H1 (cell line): ENCODE measurements at regions not wholly inside any gene's neighbourhood (a gene's known extent, or its start where the extent isn't known, plus 50 kb on each side); places are given as distances from the start of the nearest gene placed in this dataset.

Source experiments
- CTCF ChIA-PET: fragments of 300-600 bp; sonication (Branson Sonifier 250); formaldehyde crosslinking; loops from one replicate; lab custom pipeline; 2021; ENCODE audit not compliant: partially characterized antibody; lab: Charles Lee
- POLR2A ChIA-PET: fragments of 300-600 bp; sonication (Branson Sonifier 250); formaldehyde crosslinking; loops from one replicate; lab custom pipeline; 2021; ENCODE audit warnings: inconsistent platforms; ENCODE audit not compliant: partially characterized antibody; lab: Charles Lee
- DNase-seq, 2 experiments: peaks; one replicate each; pipeline versions ENCODE4 v3.0.0 to v3.0.0-alpha.2; 2010 to 2022; ENCODE audit warnings: low spot score in 2 of 2, low read depth in 1 of 2, mixed read lengths in 1 of 2
- FAIRE-seq: peaks from 2 replicates; lab custom pipeline; 2011; peaks lifted over from hg19 to GRCh38; lab: Jason Lieb, UNC
- H2AFZ ChIP-seq: 2 replicates; pipeline ENCODE4 v1.8.1; 2012; ENCODE audit warnings: low read length, inconsistent platforms
- H2AK5ac ChIP-seq: 2 replicates; pipeline ENCODE4 v1.6.1; 2013; ENCODE audit warnings: low read depth, low read length
- H2BK120ac ChIP-seq: replicated peaks from 2 replicates; pipeline ENCODE3; 2013; ENCODE audit warnings: low read depth, low read length, inconsistent platforms
- H2BK12ac ChIP-seq: 2 replicates; pipeline ENCODE4 v1.6.1; 2013; ENCODE audit warnings: low read depth, low read length
- H2BK15ac ChIP-seq: 2 replicates; pipeline ENCODE4 v1.6.1; 2013; ENCODE audit warnings: low read length
- H2BK20ac ChIP-seq: 2 replicates; pipeline ENCODE4 v1.6.1; 2013; ENCODE audit warnings: low read length
- H2BK5ac ChIP-seq: 2 replicates; pipeline ENCODE4 v1.6.1; 2013; ENCODE audit warnings: low read depth, low read length
- H3K14ac ChIP-seq: 2 replicates; pipeline ENCODE4 v1.6.1; 2013; ENCODE audit warnings: inconsistent platforms; ENCODE audit not compliant: insufficient read length
- H3K18ac ChIP-seq: 2 replicates; pipeline ENCODE4 v1.6.1; 2013; ENCODE audit warnings: low read length; ENCODE audit errors: extremely low read depth
- H3K23ac ChIP-seq: 2 replicates; pipeline ENCODE4 v1.6.1; 2013; ENCODE audit warnings: inconsistent platforms; ENCODE audit not compliant: insufficient read length
- H3K23me2 ChIP-seq: 2 replicates; pipeline ENCODE4 v1.6.1; 2013; ENCODE audit warnings: low read depth, low read length
- H3K27ac ChIP-seq: 2 replicates; pipeline ENCODE4 v1.6.1; 2011; ENCODE audit warnings: low read depth, low read length, inconsistent platforms
- H3K27me3 ChIP-seq, 4 experiments: replicated peaks in 1 of 4; 1 replicate in 1 of 4; 2 replicates in 3 of 4; pipeline versions ENCODE4 v1.6.1 to v1.8.1; 2011 to 2013; ENCODE audit warnings: low read length in 3 of 4, mild to moderate bottlenecking in 3 of 4, inconsistent platforms in 2 of 4, mixed read lengths in 2 of 4, moderate library complexity in 1 of 4; ENCODE audit not compliant: control insufficient read depth in 3 of 4, insufficient read depth in 3 of 4; ENCODE audit errors: extremely low read depth in 1 of 4
- H3K36me3 ChIP-seq, 4 experiments: 2 replicates each; pipeline versions ENCODE4 v1.6.1 to v1.8.1; 2011 to 2013; ENCODE audit warnings: mild to moderate bottlenecking in 4 of 4, low read length in 3 of 4, moderate library complexity in 2 of 4, control low read depth in 1 of 4, inconsistent platforms in 1 of 4; ENCODE audit not compliant: insufficient read depth in 4 of 4, control insufficient read depth in 2 of 4
- H3K4ac ChIP-seq: replicated peaks from 2 replicates; pipeline ENCODE3; 2013; ENCODE audit warnings: low read length, low read depth, mixed read lengths, inconsistent platforms; ENCODE audit not compliant: insufficient read length
- H3K4me1 ChIP-seq, 4 experiments: replicated peaks in 1 of 4; 1 replicate in 1 of 4; 2 replicates in 3 of 4; pipeline versions ENCODE4 v1.6.1 to v1.8.1; 2011 to 2013; ENCODE audit warnings: low read length in 3 of 4, inconsistent platforms in 2 of 4, mixed read lengths in 1 of 4; ENCODE audit not compliant: insufficient read depth in 4 of 4, control insufficient read depth in 3 of 4
- H3K4me2 ChIP-seq, 2 experiments: 2 replicates each; pipeline versions ENCODE4 v1.6.1 to v1.8.1; 2011 to 2013; ENCODE audit warnings: low read depth in 2 of 2, low read length in 2 of 2, control low read depth in 1 of 2, inconsistent platforms in 1 of 2, mild to moderate bottlenecking in 1 of 2; ENCODE audit not compliant: insufficient read depth in 1 of 2
- H3K4me3 ChIP-seq, 4 experiments: fragments of 200-600, 300-600 bp in 1 of 4; sonication (generic), shearing (Covaris generic), sonication (Bioruptor Twin) in 1 of 4; 2 replicates each; pipeline versions ENCODE4 v1.5.1 to v1.8.1; 2011 to 2016; ENCODE audit warnings: low read length in 4 of 4, low read depth in 3 of 4, control low read depth in 2 of 4, inconsistent platforms in 2 of 4, mild to moderate bottlenecking in 2 of 4, mixed read lengths in 1 of 4, moderate library complexity in 1 of 4; ENCODE audit not compliant: insufficient read depth in 2 of 4; ENCODE audit errors: extremely low read depth in 1 of 4
- H3K56ac ChIP-seq: replicated peaks from 2 replicates; pipeline ENCODE3; 2013; ENCODE audit warnings: low read depth, mild to moderate bottlenecking, mixed read lengths, low read length, inconsistent platforms; ENCODE audit not compliant: insufficient read length
- H3K79me1 ChIP-seq: 2 replicates; pipeline ENCODE4 v1.6.1; 2013; ENCODE audit warnings: low read depth, low read length, control low read depth
- H3K79me2 ChIP-seq, 2 experiments: 2 replicates each; pipeline versions ENCODE4 v1.6.1 to v1.8.1; 2012 to 2013; ENCODE audit warnings: low read length in 2 of 2, mild to moderate bottlenecking in 2 of 2, inconsistent platforms in 1 of 2; ENCODE audit not compliant: insufficient read depth in 2 of 2, control insufficient read depth in 1 of 2
- H3K9ac ChIP-seq, 4 experiments: replicated peaks in 1 of 4; 1 replicate in 1 of 4; 2 replicates in 3 of 4; pipeline versions ENCODE4 v1.6.1 to v1.8.1; 2011 to 2013; ENCODE audit warnings: low read depth in 3 of 4, low read length in 3 of 4, control low read depth in 2 of 4, mild to moderate bottlenecking in 2 of 4, moderate library complexity in 2 of 4, inconsistent platforms in 1 of 4; ENCODE audit errors: extremely low read depth in 1 of 4
- H3K9me3 ChIP-seq, 2 experiments: 2 replicates each; pipeline versions ENCODE4 v1.6.1 to v1.8.1; 2012 to 2013; ENCODE audit warnings: mild to moderate bottlenecking in 2 of 2, moderate library complexity in 2 of 2, control low read depth in 1 of 2, inconsistent platforms in 1 of 2, low read depth in 1 of 2, low read length in 1 of 2, mixed read lengths in 1 of 2; ENCODE audit not compliant: insufficient read depth in 2 of 2
- H4K20me1 ChIP-seq, 2 experiments: replicated peaks in 1 of 2; 2 replicates each; pipeline versions ENCODE3 to v1.8.1; 2011 to 2013; ENCODE audit warnings: inconsistent platforms in 2 of 2, low read length in 2 of 2, mild to moderate bottlenecking in 1 of 2; ENCODE audit not compliant: insufficient read depth in 2 of 2, control insufficient read depth in 1 of 2
- H4K5ac ChIP-seq: 2 replicates; pipeline ENCODE4 v1.6.1; 2013; ENCODE audit warnings: low read length, low read depth, mixed read lengths, inconsistent platforms; ENCODE audit not compliant: insufficient read length
- H4K8ac ChIP-seq: 2 replicates; pipeline ENCODE4 v1.8.0; 2013; ENCODE audit warnings: mild to moderate bottlenecking, moderate library complexity, low read length, inconsistent platforms; ENCODE audit not compliant: insufficient read depth; ENCODE audit errors: extremely low read depth
- H4K91ac ChIP-seq: replicated peaks from 2 replicates; pipeline ENCODE3; 2013; ENCODE audit warnings: low read length, mixed read lengths, inconsistent platforms; ENCODE audit not compliant: insufficient read length
- CHD2 ChIP-seq: IDR thresholded peaks from 2 replicates; pipeline ENCODE4 v1.6.1; 2012; ENCODE audit warnings: low read length, improper control_type of control experiment
- FOSL1 ChIP-seq: IDR thresholded peaks from 2 replicates; pipeline ENCODE4 v1.6.1; 2011; ENCODE audit warnings: mild to moderate bottlenecking, low read depth, low read length, moderate library complexity; ENCODE audit not compliant: insufficient read depth
- NANOG ChIP-seq: IDR thresholded peaks from 2 replicates; pipeline ENCODE4 v1.6.1; 2011; ENCODE audit warnings: low read length, low read depth, mild to moderate bottlenecking, inconsistent platforms; ENCODE audit not compliant: insufficient read depth, poor library complexity, severe bottlenecking
- RBBP5 ChIP-seq: IDR thresholded peaks from 2 replicates; pipeline ENCODE4 v1.7.1; 2012; ENCODE audit warnings: low read depth, mild to moderate bottlenecking, inconsistent platforms, low read length, moderate library complexity, borderline replicate concordance
- TBP ChIP-seq: IDR thresholded peaks from 2 replicates; pipeline ENCODE4 v1.6.1; 2011; ENCODE audit warnings: low read depth, low read length, improper control_type of control experiment
- WGBS, 2 experiments: shearing (Covaris generic) in 1 of 2; methylation state at CpG; one replicate each; pipeline versions ENCODE4 v1.1.6 to v1.1.7; 2013 to 2015; ENCODE audit warnings: low lambda C conversion rate in 2 of 2, mixed read lengths in 2 of 2, inconsistent platforms in 1 of 2, low coverage in 1 of 2, missing lambda C conversion rate in 1 of 2; ENCODE audit not compliant: insufficient replicate concordance in 2 of 2, insufficient coverage in 1 of 2, insufficient read length in 1 of 2; ENCODE audit errors: extremely low coverage in 1 of 2, missing lambda C conversion rate in 1 of 2; 5-methylcytosine and 5-hydroxymethylcytosine counted together
- TF ChIP-seq, protein P1 (sequence below), 3 experiments: IDR thresholded peaks; 1 replicate in 2 of 3; 2 replicates in 1 of 3; pipeline versions ENCODE4 v1.5.1 to v1.6.1; 2011; ENCODE audit warnings: low read length in 3 of 3, mild to moderate bottlenecking in 3 of 3, inconsistent platforms in 2 of 3, low read depth in 1 of 3, moderate library complexity in 1 of 3; ENCODE audit not compliant: insufficient read depth in 1 of 3; ENCODE audit errors: control extremely low read depth in 1 of 3

DNA sequence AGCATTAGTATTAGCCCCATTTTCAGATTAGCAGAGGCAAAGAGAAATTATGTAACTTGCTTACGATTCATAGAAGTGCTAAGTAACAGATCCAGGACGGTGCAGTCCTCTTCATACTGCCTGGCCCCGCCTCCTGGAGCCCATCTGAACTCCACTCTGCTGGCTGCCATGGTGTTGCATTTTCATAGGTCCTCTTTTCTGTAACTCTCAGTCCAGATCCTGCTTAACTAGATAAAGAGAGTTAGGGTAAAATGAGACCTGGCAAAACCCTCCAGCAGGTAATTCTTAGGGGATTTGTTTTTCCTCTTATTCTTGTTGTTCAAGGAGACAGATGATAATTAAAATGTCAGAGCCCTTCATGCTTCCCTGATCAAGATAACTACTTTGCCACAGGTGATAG lies 135.1 kb upstream of the EFNA5 start:
- Histone ChIP-seq H2AK5ac (no peak overlapping the region), H2BK20ac (no peak overlapping the region), H3K4me2 (peak overlapping the region in 1 of 2 experiments; percentile 49; a peak in 1 of 4 replicates), H2BK15ac (no peak overlapping the region), H3K56ac (no peak overlapping the region), H3K4me3 (no peak overlapping the region), H3K14ac (no peak overlapping the region), H2BK5ac (no peak overlapping the region), H3K23ac (no peak overlapping the region), H2AFZ (no peak overlapping the region), H3K79me2 (no peaks in the 10 kb centered on the region), H3K27ac (no peak overlapping the region), H3K36me3 (no peaks in the 10 kb centered on the region), H3K79me1 (no peaks in the 10 kb centered on the region), H2BK120ac (no peak overlapping the region), H3K4ac (no peak overlapping the region), H3K9ac (no peak overlapping the region), H3K18ac (no peak overlapping the region; the same call in 1 of the 2 replicates), H4K91ac (no peak overlapping the region), H3K9me3 (no peaks in the 10 kb centered on the region), H4K8ac (no peak overlapping the region), H3K27me3 (no peaks in the 10 kb centered on the region), H4K20me1 (no peaks in the 10 kb centered on the region), H3K4me1 (peaks cover 6 to 34% (median 28%) of the 10 kb centered on the region in 4 experiments; a peak in 6 of 7 replicates), H3K23me2 (no peaks in the 10 kb centered on the region), H2BK12ac (no peak overlapping the region), H4K5ac (no peak overlapping the region)
- TF ChIP-seq NANOG, result no peak
- no peak for TF ChIP-seq FOSL1
- TF ChIP-seq, protein P1, sequence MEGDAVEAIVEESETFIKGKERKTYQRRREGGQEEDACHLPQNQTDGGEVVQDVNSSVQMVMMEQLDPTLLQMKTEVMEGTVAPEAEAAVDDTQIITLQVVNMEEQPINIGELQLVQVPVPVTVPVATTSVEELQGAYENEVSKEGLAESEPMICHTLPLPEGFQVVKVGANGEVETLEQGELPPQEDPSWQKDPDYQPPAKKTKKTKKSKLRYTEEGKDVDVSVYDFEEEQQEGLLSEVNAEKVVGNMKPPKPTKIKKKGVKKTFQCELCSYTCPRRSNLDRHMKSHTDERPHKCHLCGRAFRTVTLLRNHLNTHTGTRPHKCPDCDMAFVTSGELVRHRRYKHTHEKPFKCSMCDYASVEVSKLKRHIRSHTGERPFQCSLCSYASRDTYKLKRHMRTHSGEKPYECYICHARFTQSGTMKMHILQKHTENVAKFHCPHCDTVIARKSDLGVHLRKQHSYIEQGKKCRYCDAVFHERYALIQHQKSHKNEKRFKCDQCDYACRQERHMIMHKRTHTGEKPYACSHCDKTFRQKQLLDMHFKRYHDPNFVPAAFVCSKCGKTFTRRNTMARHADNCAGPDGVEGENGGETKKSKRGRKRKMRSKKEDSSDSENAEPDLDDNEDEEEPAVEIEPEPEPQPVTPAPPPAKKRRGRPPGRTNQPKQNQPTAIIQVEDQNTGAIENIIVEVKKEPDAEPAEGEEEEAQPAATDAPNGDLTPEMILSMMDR (IDR thresholded peaks at IDR 0.05; ENCODE audit: control extremely low read depth in 1 of 3, insufficient read depth in 1 of 3, low read depth in 1 of 3, low read length in 3 of 3), result no peak
- TF ChIP-seq CHD2, result no peak
- no peak for TF ChIP-seq RBBP5
- TF ChIP-seq TBP, result no peak
- 72% methylated on average over 3 of the region's 3 CpGs; no CpG with 5 or more reads in 1 of the 2 experiments for WGBS, 2 experiments
- CTCF ChIA-PET, result interaction anchor here (1.3 kb wide), 1 partner anchor 8 kb away, joined by 4 read pairs; no protein-coding TSS in a partner anchor
- POLR2A ChIA-PET, result no interaction called here
- no peak for DNase-seq
- FAIRE-seq, result no peak
